ENCODE measurements at regions not wholly inside any gene's neighbourhood (a gene's known extent, or its start where the extent isn't known, plus 50 kb on each side); places are given as distances from the start of the nearest gene placed in this dataset.

- Histone ChIP-seq H3K4me1 (ENCODE audit: control insufficient read depth, extremely low read depth, insufficient read depth, low read length) (no peaks in the 10 kb centered on the region), H3K9me1 (ENCODE audit: control insufficient read depth, extremely low read depth, insufficient read depth, low read length) (no peaks in the 10 kb centered on the region), H3K36me3 (ENCODE audit: control insufficient read depth in 2 of 2, extremely low read depth in 1 of 2, insufficient read depth in 2 of 2, low read length in 2 of 2) (no peaks in the 10 kb centered on the region), H3K27ac (ENCODE audit: control insufficient read depth, insufficient read depth, low read length) (no peak overlapping the region), H3K4me3 (ENCODE audit: control insufficient read depth in 2 of 3, extremely low read depth in 1 of 3, insufficient read depth in 2 of 3, low read depth in 1 of 3, low read length in 3 of 3) (no peak overlapping the region), H3K79me2 (ENCODE audit: control insufficient read depth, insufficient read depth, low read length) (no peaks in the 10 kb centered on the region), H3K9me3 (ENCODE audit: control insufficient read depth, low read depth, low read length) (no peaks in the 10 kb centered on the region), H3K9ac (ENCODE audit: control insufficient read depth, extremely low read depth, insufficient read depth, low read length) (no peak overlapping the region), H2AFZ (ENCODE audit: control insufficient read depth, low read length) (no peak overlapping the region), H3K27me3 (ENCODE audit: control insufficient read depth, extremely low read depth, insufficient read depth, low read length) (no peaks in the 10 kb centered on the region), H4K20me1 (ENCODE audit: control insufficient read depth, extremely low read depth, insufficient read depth, low read length) (no peaks in the 10 kb centered on the region), H3K4me2 (ENCODE audit: control insufficient read depth, extremely low read depth, insufficient read depth, low read depth, low read length) (no peak overlapping the region)
- DNase-seq (ENCODE audit: low read depth, low spot score) (no peak), FAIRE-seq (no peak)
- dilution Hi-C loops (cut with MboI; ENCODE audit: extremely low pct_ligation_motif_present, low sequenced_read_pairs): no loop called here
- TF ChIP-seq, protein P1, sequence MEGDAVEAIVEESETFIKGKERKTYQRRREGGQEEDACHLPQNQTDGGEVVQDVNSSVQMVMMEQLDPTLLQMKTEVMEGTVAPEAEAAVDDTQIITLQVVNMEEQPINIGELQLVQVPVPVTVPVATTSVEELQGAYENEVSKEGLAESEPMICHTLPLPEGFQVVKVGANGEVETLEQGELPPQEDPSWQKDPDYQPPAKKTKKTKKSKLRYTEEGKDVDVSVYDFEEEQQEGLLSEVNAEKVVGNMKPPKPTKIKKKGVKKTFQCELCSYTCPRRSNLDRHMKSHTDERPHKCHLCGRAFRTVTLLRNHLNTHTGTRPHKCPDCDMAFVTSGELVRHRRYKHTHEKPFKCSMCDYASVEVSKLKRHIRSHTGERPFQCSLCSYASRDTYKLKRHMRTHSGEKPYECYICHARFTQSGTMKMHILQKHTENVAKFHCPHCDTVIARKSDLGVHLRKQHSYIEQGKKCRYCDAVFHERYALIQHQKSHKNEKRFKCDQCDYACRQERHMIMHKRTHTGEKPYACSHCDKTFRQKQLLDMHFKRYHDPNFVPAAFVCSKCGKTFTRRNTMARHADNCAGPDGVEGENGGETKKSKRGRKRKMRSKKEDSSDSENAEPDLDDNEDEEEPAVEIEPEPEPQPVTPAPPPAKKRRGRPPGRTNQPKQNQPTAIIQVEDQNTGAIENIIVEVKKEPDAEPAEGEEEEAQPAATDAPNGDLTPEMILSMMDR (optimal IDR thresholded peaks at IDR 0.05 in 1 of 3, IDR thresholded peaks at IDR 0.05 in 1 of 3, conservative IDR thresholded peaks at IDR 0.05 in 1 of 3; ENCODE audit: extremely low read depth in 1 of 3, insufficient read depth in 2 of 3, low read length in 3 of 3): no peak
- TF ChIP-seq EZH2 (IDR thresholded peaks at IDR 0.05; ENCODE audit: low read length): no peak
These were observed 397.3 kb upstream of the KLF4 start for GRCh38 chr9:107886826-107887225.

DNA sequence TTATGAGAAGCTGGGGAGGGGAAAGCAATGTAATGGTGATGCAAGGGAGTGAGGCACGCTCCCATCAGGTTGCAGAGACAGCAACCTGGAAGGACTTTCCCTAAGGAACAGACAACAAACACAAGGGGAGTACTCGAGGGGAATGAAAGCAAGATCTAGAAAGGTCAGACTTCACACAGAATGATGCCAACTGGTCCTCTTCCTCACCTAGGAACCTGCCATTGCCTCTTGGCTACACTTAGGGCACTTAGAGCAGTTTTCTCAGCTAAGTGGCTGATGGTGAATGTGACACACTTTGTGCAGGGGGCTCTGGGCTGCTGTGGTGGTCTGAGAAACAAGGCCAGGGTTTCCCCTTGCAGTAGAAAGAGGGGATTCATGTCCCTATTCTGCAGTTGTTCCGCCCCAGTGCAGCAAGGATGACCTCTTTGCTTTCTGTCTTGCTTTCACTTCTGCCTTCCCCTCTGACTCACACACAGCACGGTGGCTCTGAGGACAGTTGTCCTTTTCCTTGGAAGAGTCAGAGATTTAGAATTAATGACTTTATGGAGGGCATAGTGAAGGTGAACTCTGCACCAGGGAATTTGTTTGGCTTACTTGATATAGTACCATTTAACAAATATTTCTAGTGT lies 394.0 kb upstream of the KLF4 start:
- no peaks in the 10 kb centered on the region for H3K4me1 ChIP-seq (ENCODE audit: control insufficient read depth, extremely low read depth, insufficient read depth, low read length)
- H3K27ac ChIP-seq (ENCODE audit: control insufficient read depth, insufficient read depth, low read length): no peak overlapping the region
- no peaks in the 10 kb centered on the region for H3K36me3 ChIP-seq (ENCODE audit: control insufficient read depth in 2 of 2, extremely low read depth in 1 of 2, insufficient read depth in 2 of 2, low read length in 2 of 2)
- no peak overlapping the region for H3K4me3 ChIP-seq (ENCODE audit: control insufficient read depth in 2 of 3, extremely low read depth in 1 of 3, insufficient read depth in 2 of 3, low read depth in 1 of 3, low read length in 3 of 3)
- no peaks in the 10 kb centered on the region for H3K27me3 ChIP-seq (ENCODE audit: control insufficient read depth, extremely low read depth, insufficient read depth, low read length)
- H3K9ac ChIP-seq (ENCODE audit: control insufficient read depth, extremely low read depth, insufficient read depth, low read length): no peak overlapping the region
- no peak for FAIRE-seq
- dilution Hi-C loops (cut with MboI; ENCODE audit: extremely low pct_ligation_motif_present, low sequenced_read_pairs): no loop called here
- H3K9me1 ChIP-seq (ENCODE audit: control insufficient read depth, extremely low read depth, insufficient read depth, low read length): no peaks in the 10 kb centered on the region
- H3K4me2 ChIP-seq (ENCODE audit: control insufficient read depth, extremely low read depth, insufficient read depth, low read depth, low read length): no peak overlapping the region
- H2AFZ ChIP-seq (ENCODE audit: control insufficient read depth, low read length): no peak overlapping the region
- TF ChIP-seq, protein P1 (optimal IDR thresholded peaks at IDR 0.05 in 1 of 3, IDR thresholded peaks at IDR 0.05 in 1 of 3, conservative IDR thresholded peaks at IDR 0.05 in 1 of 3; ENCODE audit: extremely low read depth in 1 of 3, insufficient read depth in 2 of 3, low read length in 3 of 3): no peak
- no peak for TF ChIP-seq EZH2 (IDR thresholded peaks at IDR 0.05; ENCODE audit: low read length)
- no peaks in the 10 kb centered on the region for H3K9me3 ChIP-seq (ENCODE audit: control insufficient read depth, low read depth, low read length)
- DNase-seq (ENCODE audit: low read depth, low spot score): no peak
- H3K79me2 ChIP-seq (ENCODE audit: control insufficient read depth, insufficient read depth, low read length): no peaks in the 10 kb centered on the region
- H4K20me1 ChIP-seq (ENCODE audit: control insufficient read depth, extremely low read depth, insufficient read depth, low read length): no peaks in the 10 kb centered on the region

Data from keratinocyte (primary cell).